Trophoblast cell (in vitro differentiated cells and primary cell): ENCODE measurements at regions not wholly inside any gene's neighbourhood (a gene's known extent, or its start where the extent isn't known, plus 50 kb on each side); places are given as distances from the start of the nearest gene placed in this dataset.

Experiments used
- DNase-seq, 2 donors: peaks; one replicate each; pipeline ENCODE4 v3.0.0-alpha.2; 2016
- H2AFZ ChIP-seq: 2 replicates; pipeline ENCODE4 v1.6.1; 2013; ENCODE audit warnings: low read length, moderate library complexity, mild to moderate bottlenecking; ENCODE audit not compliant: insufficient read depth, poor library complexity
- H2AK5ac ChIP-seq: 2 replicates; pipeline ENCODE4 v1.6.1; 2013; ENCODE audit warnings: mild to moderate bottlenecking, low read length
- H2BK120ac ChIP-seq: 2 replicates; pipeline ENCODE4 v1.6.1; 2013; ENCODE audit warnings: low read length, mild to moderate bottlenecking, moderate library complexity; ENCODE audit not compliant: insufficient read depth, poor library complexity
- H2BK12ac ChIP-seq: 2 replicates; pipeline ENCODE4 v1.6.1; 2013; ENCODE audit warnings: mild to moderate bottlenecking, low read length, moderate library complexity
- H2BK5ac ChIP-seq: 2 replicates; pipeline ENCODE4 v1.6.1; 2013; ENCODE audit warnings: low read length, low read depth, moderate library complexity, mild to moderate bottlenecking; ENCODE audit not compliant: poor library complexity
- H3K14ac ChIP-seq: 2 replicates; pipeline ENCODE4 v1.6.1; 2013; ENCODE audit warnings: mild to moderate bottlenecking, low read length
- H3K18ac ChIP-seq: 2 replicates; pipeline ENCODE4 v1.6.1; 2013; ENCODE audit warnings: mild to moderate bottlenecking, low read length
- H3K23ac ChIP-seq: 2 replicates; pipeline ENCODE4 v1.6.1; 2013; ENCODE audit warnings: low read length
- H3K27ac ChIP-seq: 2 replicates; pipeline ENCODE4 v1.5.1; 2013; ENCODE audit warnings: low read depth, mild to moderate bottlenecking, inconsistent platforms, low read length, moderate library complexity
- H3K27me3 ChIP-seq: 2 replicates; pipeline ENCODE4 v1.6.1; 2013; ENCODE audit warnings: inconsistent platforms, mild to moderate bottlenecking, low read length, moderate library complexity; ENCODE audit not compliant: insufficient read depth
- H3K36me3 ChIP-seq, 2 experiments: 1 replicate in 1 of 2; 2 replicates in 1 of 2; pipeline ENCODE4 v1.6.1; 2013; ENCODE audit warnings: low read length in 2 of 2, mild to moderate bottlenecking in 2 of 2, moderate library complexity in 1 of 2; ENCODE audit not compliant: insufficient read depth in 2 of 2, control insufficient read depth in 1 of 2
- H3K4ac ChIP-seq: 2 replicates; pipeline ENCODE4 v1.6.1; 2013; ENCODE audit warnings: low read depth, mild to moderate bottlenecking, low read length, moderate library complexity
- H3K4me1 ChIP-seq, 2 experiments: 1 replicate in 1 of 2; 2 replicates in 1 of 2; pipeline ENCODE4 v1.6.1; 2013; ENCODE audit warnings: low read length in 2 of 2, mild to moderate bottlenecking in 2 of 2, moderate library complexity in 1 of 2; ENCODE audit not compliant: insufficient read depth in 2 of 2, control insufficient read depth in 1 of 2
- H3K4me2 ChIP-seq: 2 replicates; pipeline ENCODE4 v1.6.1; 2013; ENCODE audit warnings: inconsistent platforms, mild to moderate bottlenecking, low read length, moderate library complexity
- H3K4me3 ChIP-seq: 2 replicates; pipeline ENCODE4 v1.5.1; 2013; ENCODE audit warnings: mild to moderate bottlenecking, low read depth, low read length, inconsistent platforms
- H3K79me1 ChIP-seq: one replicate; pipeline ENCODE4 v1.6.1; 2013; ENCODE audit warnings: low read length
- H3K79me2 ChIP-seq: 2 replicates; pipeline ENCODE4 v1.6.1; 2013; ENCODE audit warnings: low read length, mild to moderate bottlenecking; ENCODE audit not compliant: control insufficient read depth, insufficient read depth, poor library complexity
- H3K9ac ChIP-seq: 2 replicates; pipeline ENCODE4 v1.6.1; 2013; ENCODE audit warnings: mild to moderate bottlenecking, low read length
- H3K9me3 ChIP-seq: 2 replicates; pipeline ENCODE4 v1.6.1; 2013; ENCODE audit warnings: low read depth, mild to moderate bottlenecking, control low read depth, inconsistent platforms, low read length; ENCODE audit not compliant: insufficient read depth
- H4K12ac ChIP-seq: 2 replicates; pipeline ENCODE4 v1.6.1; 2013; ENCODE audit warnings: low read depth, mild to moderate bottlenecking, low read length, moderate library complexity
- H4K8ac ChIP-seq: 2 replicates; pipeline ENCODE4 v1.6.1; 2013; ENCODE audit warnings: low read depth, mild to moderate bottlenecking, low read length, moderate library complexity
- H4K91ac ChIP-seq: one replicate; pipeline ENCODE4 v1.6.1; 2013; ENCODE audit warnings: low read depth, mild to moderate bottlenecking, low read length, moderate library complexity
- WGBS: extraction: QIAGEN DNeasy Blood & Tissue Kit; methylation state at CpG from one replicate; pipeline ENCODE4 v1.1.7; 2013; ENCODE audit warnings: missing lambda C conversion rate; ENCODE audit not compliant: insufficient read length, insufficient coverage; ENCODE audit errors: extremely low coverage; 5-methylcytosine and 5-hydroxymethylcytosine counted together

DNA sequence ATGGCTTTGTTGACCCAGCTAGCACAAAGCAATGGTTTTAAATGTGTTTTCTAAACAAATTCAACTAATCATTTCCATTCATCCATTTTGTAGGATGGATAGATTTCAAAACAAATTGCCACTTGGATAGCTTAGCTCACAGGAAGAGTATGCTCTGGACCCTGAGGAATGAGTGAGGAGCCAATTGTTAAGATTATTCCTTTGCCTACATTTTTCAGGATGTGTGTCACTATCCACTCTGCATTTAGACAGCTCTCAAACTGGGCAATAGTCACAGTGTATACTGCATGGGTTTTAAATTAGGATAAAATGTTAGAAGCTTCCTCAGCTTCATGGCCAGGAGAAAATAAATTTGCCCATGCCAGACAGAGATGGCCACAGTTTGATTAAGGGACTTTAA, 605.6 kb upstream of the TEX47 start:
- no peak overlapping the region for H3K27ac ChIP-seq
- H3K18ac ChIP-seq = no peak overlapping the region
- no peak for DNase-seq
- no peak overlapping the region for H3K23ac ChIP-seq
- no peaks in the 10 kb centered on the region for H3K79me1 ChIP-seq
- no peak overlapping the region for H3K4me2 ChIP-seq
- H3K4ac ChIP-seq = no peak overlapping the region
- no peak overlapping the region for H3K4me3 ChIP-seq
- no peaks in the 10 kb centered on the region for H3K4me1 ChIP-seq
- H2BK5ac ChIP-seq = no peak overlapping the region
- no peak overlapping the region for H4K12ac ChIP-seq
- no peak overlapping the region for H3K14ac ChIP-seq
- H4K91ac ChIP-seq = no peak overlapping the region
- no peaks in the 10 kb centered on the region for H3K27me3 ChIP-seq
- no peaks in the 10 kb centered on the region for H3K79me2 ChIP-seq
- no peak overlapping the region for H3K9ac ChIP-seq
- no peaks in the 10 kb centered on the region for H3K36me3 ChIP-seq
- no peak overlapping the region for H4K8ac ChIP-seq
- no peak overlapping the region for H2AK5ac ChIP-seq
- no peak overlapping the region for H2AFZ ChIP-seq
- H2BK120ac ChIP-seq = no peak overlapping the region
- H2BK12ac ChIP-seq = no peak overlapping the region
- no peaks in the 10 kb centered on the region for H3K9me3 ChIP-seq

DNA sequence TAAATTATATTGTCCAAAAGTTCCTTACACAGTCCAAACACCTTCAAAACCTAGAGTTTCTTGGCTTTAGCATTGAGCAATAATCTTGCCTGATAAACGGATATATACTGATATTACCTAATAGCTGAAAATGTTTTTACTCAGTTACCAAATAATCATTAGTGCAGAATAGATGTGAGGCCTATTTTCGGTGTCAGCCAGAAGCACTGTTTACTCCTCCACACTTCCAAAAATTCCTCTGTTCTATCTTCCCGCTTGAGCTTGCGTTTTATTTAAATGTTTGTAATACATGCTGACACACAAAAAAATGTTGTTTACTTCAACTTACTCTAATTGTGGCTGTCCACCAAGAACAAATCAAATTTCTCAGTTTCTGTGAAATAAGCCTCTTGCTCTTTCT, 606.2 kb upstream of the TEX47 start:
- Histone ChIP-seq H3K27ac (no peak overlapping the region), H3K36me3 (no peaks in the 10 kb centered on the region), H3K4ac (no peak overlapping the region), H4K12ac (no peak overlapping the region), H3K27me3 (no peaks in the 10 kb centered on the region), H3K18ac (no peak overlapping the region), H2BK5ac (no peak overlapping the region), H3K9ac (no peak overlapping the region), H3K23ac (no peak overlapping the region), H3K4me1 (no peaks in the 10 kb centered on the region), H3K79me2 (no peaks in the 10 kb centered on the region), H3K14ac (no peak overlapping the region), H4K91ac (no peak overlapping the region), H4K8ac (no peak overlapping the region), H2BK12ac (no peak overlapping the region), H3K4me3 (no peak overlapping the region), H2AK5ac (no peak overlapping the region), H2AFZ (no peak overlapping the region), H3K4me2 (no peak overlapping the region), H3K79me1 (no peaks in the 10 kb centered on the region), H3K9me3 (no peaks in the 10 kb centered on the region), H2BK120ac (no peak overlapping the region)
- no CpG with 5 or more reads among the region's 4 CpGs for WGBS
- no peak for DNase-seq

DNA sequence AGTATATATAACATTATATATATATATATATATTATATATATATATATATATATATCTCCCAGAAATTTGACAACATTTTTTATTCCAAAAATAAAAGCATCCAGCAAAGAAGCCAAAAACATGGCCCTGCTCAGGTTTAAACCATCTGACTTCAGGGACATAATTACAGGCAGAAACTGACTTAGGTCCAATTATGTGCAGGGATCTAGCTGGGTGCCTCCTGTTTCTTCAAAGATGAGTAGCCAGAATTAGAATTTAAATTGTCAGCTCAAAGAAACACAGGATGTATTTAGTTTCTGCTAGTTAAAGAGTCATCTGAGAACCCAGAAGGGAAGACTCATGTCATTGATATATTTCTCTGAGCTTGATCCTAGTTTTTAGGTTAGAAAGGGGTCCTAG, 656.4 kb upstream of the TEX47 start:
- Histone ChIP-seq H3K79me2 (no peaks in the 10 kb centered on the region), H3K4ac (no peak overlapping the region), H3K4me2 (no peak overlapping the region), H3K27me3 (no peaks in the 10 kb centered on the region), H3K27ac (no peak overlapping the region), H2BK12ac (no peak overlapping the region), H4K91ac (no peak overlapping the region), H4K8ac (no peak overlapping the region), H3K4me3 (no peak overlapping the region), H3K14ac (no peak overlapping the region), H3K79me1 (no peaks in the 10 kb centered on the region), H2AFZ (no peak overlapping the region), H2BK5ac (no peak overlapping the region), H3K9ac (no peak overlapping the region), H2AK5ac (no peak overlapping the region), H3K18ac (no peak overlapping the region), H2BK120ac (no peak overlapping the region), H4K12ac (no peak overlapping the region), H3K36me3 (no peaks in the 10 kb centered on the region), H3K9me3 (no peaks in the 10 kb centered on the region), H3K23ac (no peak overlapping the region), H3K4me1 (no peaks in the 10 kb centered on the region)
- DNase-seq = no peak

DNA sequence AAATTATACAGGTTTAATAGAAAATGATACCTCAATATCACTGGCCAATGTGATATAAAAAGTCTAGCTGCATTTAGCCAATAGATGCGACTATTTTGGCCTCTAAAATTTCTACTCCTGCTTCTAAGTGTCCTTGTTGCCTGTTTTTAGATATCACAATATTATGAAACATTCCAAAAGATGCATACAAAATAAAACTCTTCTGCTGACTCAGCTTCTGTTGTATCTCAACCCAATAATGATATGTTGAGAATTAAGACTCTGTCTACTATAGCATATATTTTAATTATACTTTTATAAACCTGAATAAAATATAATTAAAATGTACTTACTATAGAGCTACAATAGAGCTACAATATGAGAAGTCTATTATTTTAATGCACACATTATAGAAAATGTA, 661.0 kb upstream of the TEX47 start:
- no peaks in the 10 kb centered on the region for H3K27me3 ChIP-seq
- H2BK5ac ChIP-seq = no peak overlapping the region
- H4K91ac ChIP-seq = no peak overlapping the region
- no peaks in the 10 kb centered on the region for H3K79me1 ChIP-seq
- no peaks in the 10 kb centered on the region for H3K36me3 ChIP-seq
- H3K4me3 ChIP-seq = no peak overlapping the region
- no peak overlapping the region for H3K18ac ChIP-seq
- no peak overlapping the region for H3K4me2 ChIP-seq
- no peaks in the 10 kb centered on the region for H3K4me1 ChIP-seq
- H3K9ac ChIP-seq = no peak overlapping the region
- no peaks in the 10 kb centered on the region for H3K79me2 ChIP-seq
- H2BK120ac ChIP-seq = no peak overlapping the region
- no peak overlapping the region for H4K12ac ChIP-seq
- H3K4ac ChIP-seq = no peak overlapping the region
- H3K27ac ChIP-seq = no peak overlapping the region
- WGBS = no CpG with 5 or more reads among the region's 1 CpG
- no peak overlapping the region for H2AFZ ChIP-seq
- H3K14ac ChIP-seq = no peak overlapping the region
- H2BK12ac ChIP-seq = no peak overlapping the region
- no peak for DNase-seq
- H3K9me3 ChIP-seq = no peaks in the 10 kb centered on the region
- H2AK5ac ChIP-seq = no peak overlapping the region
- no peak overlapping the region for H3K23ac ChIP-seq
- no peak overlapping the region for H4K8ac ChIP-seq

DNA sequence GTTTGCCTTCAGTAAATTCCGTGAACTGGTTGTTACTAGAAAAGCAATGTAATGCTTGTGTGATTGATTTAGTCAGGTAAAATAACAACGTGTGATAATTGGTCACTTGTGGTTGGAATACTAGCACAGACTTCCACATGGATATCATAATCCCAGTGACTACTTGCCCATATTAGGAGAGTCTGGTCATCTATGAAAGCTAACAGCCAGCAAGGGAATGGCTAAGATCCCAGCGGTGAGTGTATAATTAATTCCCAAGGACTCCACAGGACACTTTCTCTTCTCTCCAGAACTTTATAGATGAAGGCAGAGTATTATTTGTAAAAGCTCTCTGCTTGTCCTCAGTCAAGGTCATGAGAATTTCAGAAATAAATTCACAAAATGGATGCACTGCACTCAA, 662.6 kb upstream of the TEX47 start:
- no peak overlapping the region for H2BK5ac ChIP-seq
- no peaks in the 10 kb centered on the region for H3K27me3 ChIP-seq
- no peaks in the 10 kb centered on the region for H3K9me3 ChIP-seq
- no peaks in the 10 kb centered on the region for H3K79me2 ChIP-seq
- no peak for DNase-seq
- no peak overlapping the region for H4K91ac ChIP-seq
- H3K4ac ChIP-seq = no peak overlapping the region
- H3K4me1 ChIP-seq = no peaks in the 10 kb centered on the region
- no peak overlapping the region for H3K18ac ChIP-seq
- no peak overlapping the region for H4K12ac ChIP-seq
- H3K4me3 ChIP-seq = no peak overlapping the region
- WGBS = no CpG with 5 or more reads among the region's 3 CpGs
- no peaks in the 10 kb centered on the region for H3K36me3 ChIP-seq
- no peak overlapping the region for H3K9ac ChIP-seq
- no peak overlapping the region for H3K14ac ChIP-seq
- H2AFZ ChIP-seq = no peak overlapping the region
- H4K8ac ChIP-seq = no peak overlapping the region
- H3K27ac ChIP-seq = no peak overlapping the region
- no peaks in the 10 kb centered on the region for H3K79me1 ChIP-seq
- H2BK120ac ChIP-seq = no peak overlapping the region
- H2AK5ac ChIP-seq = no peak overlapping the region
- no peak overlapping the region for H3K23ac ChIP-seq
- H2BK12ac ChIP-seq = no peak overlapping the region
- no peak overlapping the region for H3K4me2 ChIP-seq
